Activated CD4-positive, alpha-beta T cell treated with anti-CD3 and anti-CD28 coated beads for 36 hours (primary cell): ENCODE measurements at regions not wholly inside any gene's neighbourhood (a gene's known extent, or its start where the extent isn't known, plus 50 kb on each side); places are given as distances from the start of the nearest gene placed in this dataset.

Experiments
- ATAC-seq: fragments of 200-7000 bp; cut with Tn5 transposase; one replicate; pipeline ENCODE4 v1.10.0; 2021; ENCODE audit warnings: mild to moderate bottlenecking, moderate library complexity
- CTCF ChIA-PET: fragments of 350-600 bp; sonication (Branson Sonifier 250); formaldehyde crosslinking; loops from one replicate; lab custom pipeline; 2021; ENCODE audit warnings: antibody characterized with exemption; lab: Charles Lee
- POLR2A ChIA-PET: fragments of 350-600 bp; sonication (Branson Sonifier 250); formaldehyde crosslinking; loops from one replicate; lab custom pipeline; 2021; ENCODE audit warnings: antibody characterized with exemption, inconsistent platforms; lab: Charles Lee
- DNase-seq: peaks from one replicate; pipeline ENCODE4 v3.0.0-alpha.2; 2020
- H3K27ac Mint-ChIP-seq: one replicate; pipeline ENCODE4 v1.8.0; 2021; ENCODE audit warnings: mixed read lengths
- H3K27me3 Mint-ChIP-seq: one replicate; pipeline ENCODE4 v1.8.0; 2021; ENCODE audit warnings: mixed read lengths
- H3K36me3 Mint-ChIP-seq: one replicate; pipeline ENCODE4 v1.8.0; 2021; ENCODE audit warnings: low read depth, mixed read lengths
- H3K4me1 Mint-ChIP-seq: one replicate; pipeline ENCODE4 v1.8.0; 2021; ENCODE audit warnings: mixed read lengths
- H3K4me3 Mint-ChIP-seq: one replicate; pipeline ENCODE4 v1.8.0; 2021; ENCODE audit warnings: mild to moderate bottlenecking, moderate library complexity, mixed read lengths
- H3K9me3 Mint-ChIP-seq: one replicate; pipeline ENCODE4 v1.8.0; 2021; ENCODE audit warnings: low read depth, mixed read lengths
- intact Hi-C, 2 experiments: fragments of 100-400 bp; cut with DNase I in 1 of 2; cut with micrococcal nuclease in 1 of 2; formaldehyde crosslinking; loops; one replicate each; pipeline versions ENCODE4 v1.14.2 to v1.15.1; 2022 to 2024; cut with DNase I, micrococcal nuclease

DNA sequence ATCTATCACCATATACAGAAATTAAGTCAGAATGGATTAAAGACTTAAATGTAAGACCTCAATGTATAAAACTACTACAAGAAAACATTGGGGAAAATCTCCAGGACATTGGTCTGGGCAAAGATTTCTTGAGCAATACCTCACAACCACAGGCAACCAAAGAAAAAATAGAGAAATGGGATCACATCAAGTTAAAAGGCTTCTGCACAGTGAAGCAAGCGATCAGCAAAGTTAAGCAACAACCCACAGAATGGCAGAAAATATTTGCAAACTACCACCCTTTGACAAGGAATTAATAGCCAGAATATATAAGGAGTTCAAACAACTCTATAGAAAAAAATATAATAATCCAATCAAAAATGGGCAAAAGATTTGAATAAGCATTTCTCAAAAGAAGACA lies 236.9 kb upstream of the EMCN start:
- ATAC-seq (no peak), DNase-seq (no peak)
- H3K36me3 Mint-ChIP-seq = no peaks in the 10 kb centered on the region
- peaks cover 5% of the 10 kb centered on the region for H3K9me3 Mint-ChIP-seq
- POLR2A ChIA-PET = no interaction called here
- H3K4me1 Mint-ChIP-seq = no peaks in the 10 kb centered on the region
- H3K27ac Mint-ChIP-seq = no peak overlapping the region
- H3K4me3 Mint-ChIP-seq = no peak overlapping the region
- intact Hi-C loops = no loop called here
- CTCF ChIA-PET = no interaction called here
- H3K27me3 Mint-ChIP-seq = peaks cover 4% of the 10 kb centered on the region

DNA sequence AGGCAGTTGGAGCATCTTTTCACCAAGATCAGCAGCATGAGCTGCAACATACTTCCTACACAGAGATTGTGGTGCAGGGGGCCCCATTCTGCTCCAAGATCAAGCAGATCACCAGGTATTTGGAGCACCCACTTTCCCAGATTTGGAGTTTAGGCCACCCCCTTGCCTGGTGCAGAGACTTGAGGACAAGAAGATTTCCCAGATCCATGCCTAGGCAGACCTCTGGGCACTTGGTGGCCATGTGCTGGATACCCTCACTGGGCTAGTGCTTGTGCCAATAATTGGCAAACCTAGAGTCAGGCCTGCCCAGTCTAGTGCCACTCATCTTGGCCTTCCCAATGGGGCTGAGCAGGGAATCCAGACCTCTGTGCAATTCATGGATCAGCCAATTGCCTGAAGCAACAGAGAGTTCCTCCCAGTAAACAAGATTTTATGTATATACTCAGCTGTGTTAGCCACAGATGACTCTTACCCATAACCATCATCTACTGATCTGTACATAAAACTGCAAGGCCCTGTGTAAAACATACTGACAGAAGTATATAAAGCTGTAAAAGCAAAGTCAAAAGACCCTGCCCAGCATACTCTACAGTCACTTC lies 228.4 kb upstream of the EMCN start:
- H3K4me3 Mint-ChIP-seq = no peak overlapping the region
- no peak overlapping the region for H3K27ac Mint-ChIP-seq
- ChIA-PET CTCF (no interaction called here), POLR2A (no interaction called here)
- intact Hi-C loops = no loop called here
- ATAC-seq (no peak), DNase-seq (no peak)
- no peaks in the 10 kb centered on the region for H3K4me1 Mint-ChIP-seq
- no peaks in the 10 kb centered on the region for H3K36me3 Mint-ChIP-seq
- no peaks in the 10 kb centered on the region for H3K27me3 Mint-ChIP-seq
- no peaks in the 10 kb centered on the region for H3K9me3 Mint-ChIP-seq

DNA sequence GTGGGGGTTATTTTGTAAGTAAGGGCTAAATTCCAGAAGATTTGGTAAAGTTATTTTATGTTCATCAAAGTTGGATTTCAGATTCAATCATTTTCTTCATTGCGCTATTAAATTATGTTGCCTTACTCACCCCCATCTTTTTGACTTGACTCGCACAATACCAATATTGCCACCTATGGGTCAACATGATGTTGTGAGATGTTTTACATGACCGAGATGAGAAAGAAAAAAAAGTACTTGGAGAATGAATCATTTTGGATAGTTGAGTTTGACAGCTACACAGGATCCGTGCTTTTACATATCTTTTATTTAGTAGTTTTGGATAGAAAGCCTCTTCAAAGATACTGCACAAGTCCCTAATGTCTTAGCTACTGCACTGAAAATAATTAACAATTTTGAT lies 224.2 kb upstream of the EMCN start:
- H3K4me3 Mint-ChIP-seq = no peak overlapping the region
- H3K27ac Mint-ChIP-seq = no peak overlapping the region
- ChIA-PET CTCF (interaction anchor here (2.1 kb wide), 1 partner anchor 18 kb away, joined by 5 read pairs; no protein-coding TSS in a partner anchor), POLR2A (no interaction called here)
- intact Hi-C loops = loop anchor here in 1 of 2 experiments (2.0 kb wide), 2 partner anchors 323 to 649 kb away; no protein-coding TSS in a partner anchor
- no peaks in the 10 kb centered on the region for H3K4me1 Mint-ChIP-seq
- no peak for ATAC-seq
- no peaks in the 10 kb centered on the region for H3K27me3 Mint-ChIP-seq
- H3K9me3 Mint-ChIP-seq = no peaks in the 10 kb centered on the region
- H3K36me3 Mint-ChIP-seq = no peaks in the 10 kb centered on the region
- no peak for DNase-seq

DNA sequence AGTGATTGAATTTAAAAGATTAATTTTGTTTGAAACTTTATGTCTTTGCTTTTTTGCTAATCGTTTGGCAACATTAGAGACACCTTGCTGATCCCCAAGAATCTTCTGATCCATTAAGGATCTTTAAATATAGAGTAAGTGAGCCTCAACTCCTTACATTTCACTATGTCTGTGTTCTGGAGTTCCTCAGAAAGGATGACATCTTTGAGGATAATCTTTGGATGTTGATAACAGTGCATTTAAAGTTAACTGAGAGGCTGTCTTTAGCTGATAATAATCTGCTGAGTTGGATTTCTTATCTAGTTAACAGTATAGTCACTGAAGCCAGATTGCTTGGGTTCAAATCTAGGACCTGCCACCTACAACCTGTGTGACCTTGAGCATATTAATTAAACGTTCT lies 221.6 kb upstream of the EMCN start:
- no peaks in the 10 kb centered on the region for H3K27me3 Mint-ChIP-seq
- H3K4me3 Mint-ChIP-seq = no peak overlapping the region
- intact Hi-C loops = no loop called here
- no peak for DNase-seq
- CTCF ChIA-PET = no interaction called here
- no peaks in the 10 kb centered on the region for H3K4me1 Mint-ChIP-seq
- H3K9me3 Mint-ChIP-seq = no peaks in the 10 kb centered on the region
- no peak overlapping the region for H3K27ac Mint-ChIP-seq
- no peaks in the 10 kb centered on the region for H3K36me3 Mint-ChIP-seq
- POLR2A ChIA-PET = no interaction called here
- no peak for ATAC-seq

DNA sequence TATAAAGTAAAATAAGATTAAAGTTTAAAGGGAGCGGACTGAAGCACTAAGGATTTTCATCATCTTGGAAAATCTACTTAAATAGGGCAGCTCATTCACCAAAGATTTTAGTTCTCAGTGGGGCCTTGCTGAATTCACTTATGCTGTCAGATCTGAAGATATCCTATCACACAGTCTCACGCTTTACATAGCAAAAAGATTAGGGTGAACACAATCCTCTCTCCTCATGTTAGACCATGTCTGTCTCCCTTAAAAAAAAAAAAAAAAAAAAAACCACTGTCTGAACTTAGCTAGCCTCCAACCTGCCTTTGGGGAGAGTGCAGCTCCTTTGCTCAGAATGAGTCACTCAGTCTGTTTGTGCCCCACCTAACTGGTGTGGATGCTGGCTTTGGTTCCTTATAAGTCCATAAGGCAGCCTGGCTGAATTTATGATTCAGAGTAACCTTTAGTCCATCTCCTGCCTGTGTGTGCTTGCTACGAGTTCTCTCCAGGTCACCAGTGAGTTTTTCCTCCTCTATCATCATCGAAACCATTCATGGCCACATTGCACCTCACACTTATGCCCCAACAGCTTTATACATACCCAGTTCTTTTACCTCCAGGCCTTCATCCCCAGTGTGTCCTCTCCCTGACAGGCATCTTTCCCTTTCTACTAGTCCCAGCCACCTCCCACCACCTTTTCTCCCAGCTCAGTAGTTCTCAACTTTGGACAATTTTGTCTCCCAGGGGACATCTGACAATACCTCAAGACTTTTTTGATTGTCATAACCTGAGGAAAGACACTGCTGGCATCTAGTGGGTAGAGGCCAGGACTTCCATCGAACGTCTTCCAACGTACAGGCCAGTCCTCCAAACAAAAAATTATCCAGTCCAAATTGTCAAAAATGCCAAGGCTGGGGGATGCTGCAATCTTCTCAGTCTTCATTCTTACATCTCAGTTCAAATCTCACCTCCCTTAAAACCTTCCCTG lies 220.7 kb upstream of the EMCN start:
- no peaks in the 10 kb centered on the region for H3K9me3 Mint-ChIP-seq
- no peaks in the 10 kb centered on the region for H3K36me3 Mint-ChIP-seq
- no peak for ATAC-seq
- H3K27me3 Mint-ChIP-seq = no peaks in the 10 kb centered on the region
- intact Hi-C loops = no loop called here
- ChIA-PET POLR2A (no interaction called here), CTCF (no interaction called here)
- H3K4me1 Mint-ChIP-seq = no peaks in the 10 kb centered on the region
- DNase-seq = no peak
- no peak overlapping the region for H3K4me3 Mint-ChIP-seq
- H3K27ac Mint-ChIP-seq = no peak overlapping the region

DNA sequence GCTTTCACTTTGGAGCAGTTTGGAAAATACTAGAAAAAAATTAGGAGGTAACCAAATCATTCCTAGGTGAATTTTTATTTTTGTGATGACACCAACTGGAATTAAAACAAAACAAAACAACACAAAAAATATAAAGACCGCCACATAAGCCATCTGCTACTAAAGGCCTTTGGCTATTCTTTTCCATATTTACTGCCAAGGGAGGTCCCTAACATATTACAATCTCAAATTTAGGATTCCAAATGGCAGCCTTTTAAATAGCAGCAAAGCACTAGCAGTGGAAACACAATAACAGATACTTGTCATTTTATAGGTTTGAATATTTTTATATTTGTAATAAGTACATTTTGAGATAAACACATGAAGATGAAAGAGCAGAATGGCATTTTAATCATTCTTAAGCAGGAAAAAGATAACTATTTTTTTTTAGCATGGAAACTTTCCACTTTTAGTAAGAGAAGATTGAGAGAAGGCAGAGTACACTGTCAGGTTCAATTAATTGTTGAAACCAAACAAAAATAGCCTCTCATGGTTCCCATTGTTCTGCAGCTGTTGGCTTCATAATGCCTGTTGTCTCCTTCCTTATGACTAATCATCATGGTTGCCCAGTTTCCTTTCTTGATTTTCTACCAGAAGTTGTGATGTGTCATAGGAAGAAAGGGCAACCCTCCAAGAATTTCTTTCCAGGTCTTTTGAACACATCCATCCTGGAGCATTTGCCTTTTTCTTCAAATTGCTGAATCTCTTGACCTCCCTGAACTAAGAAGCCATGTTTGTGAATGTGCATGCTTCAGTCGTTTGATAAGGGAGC lies 219.0 kb upstream of the EMCN start:
- CTCF ChIA-PET = interaction anchor here (0.7 to 1.3 kb wide), 2 partner anchors 11 to 364 kb away, joined by 3 read pairs; no protein-coding TSS in a partner anchor

DNA sequence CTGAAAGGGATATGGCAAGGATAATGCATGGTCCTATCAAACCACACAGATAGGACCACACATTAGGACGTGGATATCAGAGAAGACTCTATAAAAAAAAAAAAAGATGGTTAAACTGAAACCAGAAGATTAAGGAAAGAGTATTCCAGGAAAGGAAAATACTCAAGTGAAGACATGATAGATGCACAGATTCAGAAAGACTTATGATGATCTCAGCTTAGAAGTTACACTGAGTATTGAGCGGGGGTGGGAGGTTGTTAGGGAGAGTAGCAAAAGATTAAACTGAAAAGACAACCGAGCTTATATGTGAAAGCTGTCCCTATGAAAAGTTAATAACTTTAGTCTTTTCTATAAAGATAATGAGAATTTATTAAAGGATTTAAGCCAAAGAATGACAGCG lies 211.0 kb upstream of the EMCN start:
- Mint-ChIP-seq H3K27ac (no peak overlapping the region), H3K4me1 (no peaks in the 10 kb centered on the region), H3K4me3 (no peak overlapping the region), H3K27me3 (peaks cover 4% of the 10 kb centered on the region), H3K9me3 (no peaks in the 10 kb centered on the region), H3K36me3 (no peaks in the 10 kb centered on the region)
- intact Hi-C loops = no loop called here
- ChIA-PET CTCF (no interaction called here), POLR2A (no interaction called here)
- DNase-seq = no peak
- no peak for ATAC-seq

More for the DNA sequence above, 219.0 kb upstream of the EMCN start:
- intact Hi-C loops = no loop called here
- Mint-ChIP-seq H3K36me3 (no peaks in the 10 kb centered on the region), H3K27me3 (peaks cover 2% of the 10 kb centered on the region), H3K9me3 (no peaks in the 10 kb centered on the region), H3K27ac (no peak overlapping the region), H3K4me3 (no peak overlapping the region), H3K4me1 (no peaks in the 10 kb centered on the region)
- ATAC-seq = no peak
- no peak for DNase-seq
- POLR2A ChIA-PET = no interaction called here

DNA sequence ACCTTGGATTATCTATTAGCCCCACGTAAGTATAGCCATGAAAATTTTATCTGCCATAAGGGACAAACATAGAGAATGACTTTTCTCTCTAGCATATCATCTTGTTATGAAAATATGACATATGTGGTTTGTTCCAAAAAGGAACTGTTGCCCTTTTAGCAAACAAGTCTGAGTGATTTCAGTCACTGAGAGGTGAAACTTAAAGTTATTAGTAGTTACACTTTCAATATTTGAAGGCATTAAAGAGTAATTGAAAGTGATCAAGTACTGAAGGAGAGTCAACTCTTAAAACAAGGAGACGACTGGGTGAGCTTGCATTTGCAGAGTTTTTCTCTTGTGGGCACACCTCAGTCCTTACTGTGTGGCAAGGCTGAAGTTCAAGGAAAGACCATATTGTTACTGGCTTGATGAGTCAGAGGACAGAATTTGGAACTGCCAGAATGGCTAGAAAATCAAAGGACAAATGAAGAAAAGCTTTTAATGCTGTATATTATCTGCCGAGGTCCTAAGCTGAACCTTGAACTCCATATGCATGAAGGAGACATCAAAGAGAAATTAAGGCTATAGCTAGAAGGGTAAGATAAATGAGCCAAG lies 205.1 kb upstream of the EMCN start:
- ChIA-PET CTCF (no interaction called here), POLR2A (no interaction called here)
- Mint-ChIP-seq H3K9me3 (no peaks in the 10 kb centered on the region), H3K27ac (no peak overlapping the region), H3K27me3 (peaks cover 8% of the 10 kb centered on the region), H3K4me3 (no peak overlapping the region), H3K4me1 (no peaks in the 10 kb centered on the region), H3K36me3 (no peaks in the 10 kb centered on the region)
- intact Hi-C loops = no loop called here
- DNase-seq = no peak
- no peak for ATAC-seq

DNA sequence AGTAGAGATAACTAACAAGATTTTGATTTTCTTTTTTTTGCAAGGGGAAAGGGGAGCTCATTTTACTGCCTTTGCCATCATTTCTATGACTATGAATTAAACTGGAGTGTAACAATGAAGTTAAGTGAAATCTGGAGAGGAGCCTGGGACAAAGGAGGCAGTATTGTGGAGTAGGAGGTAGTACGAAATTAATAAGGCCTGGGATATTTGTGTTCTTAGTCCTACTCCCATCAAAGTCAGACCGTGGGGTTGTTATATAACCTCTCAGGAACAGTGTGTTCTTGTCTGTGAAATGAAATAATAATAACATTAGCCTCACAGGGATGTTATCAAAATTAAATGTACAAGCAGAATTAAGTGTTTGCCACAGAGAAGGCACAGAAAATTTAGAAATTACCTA lies 204.3 kb upstream of the EMCN start:
- Mint-ChIP-seq H3K27ac (no peak overlapping the region), H3K27me3 (peaks cover 8% of the 10 kb centered on the region), H3K4me3 (no peak overlapping the region), H3K9me3 (no peaks in the 10 kb centered on the region), H3K36me3 (no peaks in the 10 kb centered on the region), H3K4me1 (no peaks in the 10 kb centered on the region)
- POLR2A ChIA-PET = no interaction called here
- CTCF ChIA-PET = no interaction called here
- intact Hi-C loops = no loop called here
- ATAC-seq = no peak
- no peak for DNase-seq

DNA sequence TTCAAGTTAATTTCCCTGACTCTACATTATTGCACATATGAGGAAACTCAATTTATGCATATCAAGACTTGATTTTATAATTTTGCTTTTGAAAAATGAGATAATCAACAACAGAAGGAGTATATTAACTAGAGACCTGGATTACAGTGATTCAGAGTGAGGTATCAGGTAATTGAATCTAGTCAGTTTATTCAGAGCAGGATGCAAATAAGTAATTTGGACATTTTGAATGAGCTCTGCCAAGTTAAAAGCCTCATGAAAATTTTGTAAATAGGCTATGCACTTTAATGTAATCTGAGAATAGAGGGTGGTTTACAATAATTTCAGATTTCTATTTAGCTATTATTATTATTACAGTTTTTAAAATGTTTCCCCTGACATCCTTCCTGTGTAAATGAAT lies 203.7 kb upstream of the EMCN start:
- Mint-ChIP-seq H3K9me3 (no peaks in the 10 kb centered on the region), H3K27me3 (peaks cover 8% of the 10 kb centered on the region), H3K4me1 (no peaks in the 10 kb centered on the region), H3K4me3 (no peak overlapping the region), H3K36me3 (no peaks in the 10 kb centered on the region), H3K27ac (no peak overlapping the region)
- ChIA-PET POLR2A (no interaction called here), CTCF (no interaction called here)
- DNase-seq (no peak), ATAC-seq (no peak)
- intact Hi-C loops = no loop called here

DNA sequence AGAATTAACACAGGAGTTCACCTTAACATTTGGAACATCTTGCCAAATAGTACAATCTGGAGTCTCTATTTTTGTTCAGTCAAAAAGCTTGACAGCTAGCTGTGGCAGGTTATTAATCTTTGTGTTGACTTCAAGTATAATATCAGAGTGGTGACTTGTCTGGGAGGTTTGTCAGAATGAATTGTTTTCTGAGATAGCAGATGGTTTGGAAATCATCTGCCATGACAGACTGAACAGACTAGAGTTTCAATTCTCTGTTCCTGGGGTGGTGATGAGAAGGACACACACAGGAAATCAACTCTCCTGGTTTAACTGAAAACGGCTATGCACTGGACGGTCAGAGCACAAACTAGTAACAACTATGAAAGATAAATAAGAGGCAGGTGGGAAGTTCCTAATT lies 203.3 kb upstream of the EMCN start:
- no peak for DNase-seq
- no peak overlapping the region for H3K27ac Mint-ChIP-seq
- H3K27me3 Mint-ChIP-seq = peaks cover 8% of the 10 kb centered on the region
- CTCF ChIA-PET = no interaction called here
- H3K9me3 Mint-ChIP-seq = no peaks in the 10 kb centered on the region
- no peaks in the 10 kb centered on the region for H3K4me1 Mint-ChIP-seq
- ATAC-seq = no peak
- intact Hi-C loops = no loop called here
- H3K4me3 Mint-ChIP-seq = no peak overlapping the region
- H3K36me3 Mint-ChIP-seq = no peaks in the 10 kb centered on the region
- POLR2A ChIA-PET = no interaction called here
